ENCODE measurements at regions not wholly inside any gene's neighbourhood (a gene's known extent, or its start where the extent isn't known, plus 50 kb on each side); places are given as distances from the start of the nearest gene placed in this dataset.

DNA sequence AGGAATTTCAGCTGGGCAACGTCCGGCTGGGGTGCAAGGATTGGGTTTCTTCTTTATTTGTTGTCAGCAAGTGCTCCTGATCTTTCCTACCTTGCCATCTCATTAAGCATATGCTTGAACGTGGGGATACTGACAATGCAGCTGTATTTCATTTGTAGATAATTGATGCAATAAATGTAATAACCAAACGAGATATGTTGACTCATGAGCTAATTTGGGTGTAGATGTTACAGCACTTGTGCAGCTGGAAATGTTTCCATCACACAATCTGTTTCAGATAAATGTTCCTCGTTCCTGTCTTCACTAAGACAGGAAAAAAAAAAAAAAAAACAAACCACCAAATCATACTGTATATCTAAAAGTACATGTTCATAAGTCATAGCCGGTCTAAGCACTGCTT is 123.8 kb downstream of the DMRT2 start:
- TF ChIP-seq, protein P1, sequence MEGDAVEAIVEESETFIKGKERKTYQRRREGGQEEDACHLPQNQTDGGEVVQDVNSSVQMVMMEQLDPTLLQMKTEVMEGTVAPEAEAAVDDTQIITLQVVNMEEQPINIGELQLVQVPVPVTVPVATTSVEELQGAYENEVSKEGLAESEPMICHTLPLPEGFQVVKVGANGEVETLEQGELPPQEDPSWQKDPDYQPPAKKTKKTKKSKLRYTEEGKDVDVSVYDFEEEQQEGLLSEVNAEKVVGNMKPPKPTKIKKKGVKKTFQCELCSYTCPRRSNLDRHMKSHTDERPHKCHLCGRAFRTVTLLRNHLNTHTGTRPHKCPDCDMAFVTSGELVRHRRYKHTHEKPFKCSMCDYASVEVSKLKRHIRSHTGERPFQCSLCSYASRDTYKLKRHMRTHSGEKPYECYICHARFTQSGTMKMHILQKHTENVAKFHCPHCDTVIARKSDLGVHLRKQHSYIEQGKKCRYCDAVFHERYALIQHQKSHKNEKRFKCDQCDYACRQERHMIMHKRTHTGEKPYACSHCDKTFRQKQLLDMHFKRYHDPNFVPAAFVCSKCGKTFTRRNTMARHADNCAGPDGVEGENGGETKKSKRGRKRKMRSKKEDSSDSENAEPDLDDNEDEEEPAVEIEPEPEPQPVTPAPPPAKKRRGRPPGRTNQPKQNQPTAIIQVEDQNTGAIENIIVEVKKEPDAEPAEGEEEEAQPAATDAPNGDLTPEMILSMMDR (IDR thresholded peaks at IDR 0.05 in 4 of 5, conservative IDR thresholded peaks at IDR 0.05 in 1 of 5), result no peak
- no peak for TF ChIP-seq POLR2A (IDR thresholded peaks at IDR 0.05)
